ENCODE measurements at regions not wholly inside any gene's neighbourhood (a gene's known extent, or its start where the extent isn't known, plus 50 kb on each side); places are given as distances from the start of the nearest gene placed in this dataset.

DNA sequence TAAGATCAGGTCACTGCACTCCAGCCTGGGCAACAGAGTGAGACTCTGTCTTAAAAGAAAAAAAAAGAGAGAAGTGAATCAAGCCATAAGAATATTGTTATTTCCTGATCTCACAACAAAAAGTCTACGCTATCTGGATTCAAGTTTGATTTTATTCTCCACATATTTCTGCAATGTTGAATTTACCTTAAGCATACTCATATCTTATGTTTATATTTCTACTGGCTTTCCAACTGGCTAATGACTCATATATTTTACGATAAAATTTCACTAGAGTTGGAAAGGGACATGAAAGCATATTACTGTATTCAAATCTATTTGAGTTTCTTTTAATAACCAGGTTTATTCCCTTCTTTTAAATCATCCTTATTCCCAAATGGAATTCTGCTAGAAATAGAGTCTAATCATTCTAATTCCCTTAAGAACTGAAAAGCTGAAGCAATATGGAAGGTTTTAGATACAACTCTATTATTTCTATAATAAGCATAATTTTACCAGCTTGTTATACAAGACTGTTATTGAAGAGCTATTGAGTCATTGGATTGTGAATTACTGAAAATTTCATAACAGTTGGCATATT lies 276.9 kb upstream of the HS3ST5 start:
- Histone ChIP-seq H3K4me3 (ENCODE audit: low read length) (no peak overlapping the region), H3K9me3 (ENCODE audit: control insufficient read depth, insufficient read depth, low read length) (no peaks in the 10 kb centered on the region), H3K9me2 (replicated peaks; ENCODE audit: control insufficient read depth, low read length) (no peaks in the 10 kb centered on the region), H3K27me3 (ENCODE audit: control insufficient read depth, low read length) (0 out of 2 replicates have a peak, but pooled peaks cover 3% of the 10 kb centered on the region), H3K36me3 (ENCODE audit: control insufficient read depth, low read length) (no peaks in the 10 kb centered on the region), H3K4me1 (ENCODE audit: control insufficient read depth, low read length) (no peaks in the 10 kb centered on the region), H3K79me2 (ENCODE audit: control insufficient read depth, low read length) (no peaks in the 10 kb centered on the region), H3K27ac (ENCODE audit: low read depth, low read length) (no peak overlapping the region), H4K20me1 (ENCODE audit: control insufficient read depth, insufficient read depth, low read depth, low read length) (no peaks in the 10 kb centered on the region), H3K4me2 (ENCODE audit: low read length) (no peak overlapping the region), H3F3A (ENCODE audit: control insufficient read depth, insufficient read depth) (no peaks in the 10 kb centered on the region)
- no peak for TF ChIP-seq EZH2phosphoT487 (IDR thresholded peaks at IDR 0.05; ENCODE audit: borderline replicate concordance, low read length)
- no peak for TF ChIP-seq CTCF (IDR thresholded peaks at IDR 0.05; ENCODE audit: low read depth, low read length, poor library complexity, severe bottlenecking)

- no peaks in the 10 kb centered on the region for H3K4me1 ChIP-seq (ENCODE audit: control insufficient read depth, low read length)
- no peaks in the 10 kb centered on the region for H4K20me1 ChIP-seq (ENCODE audit: control insufficient read depth, insufficient read depth, low read depth, low read length)
- no peaks in the 10 kb centered on the region for H3K79me2 ChIP-seq (ENCODE audit: control insufficient read depth, low read length)
- H3K9me3 ChIP-seq (ENCODE audit: control insufficient read depth, insufficient read depth, low read length), result no peaks in the 10 kb centered on the region
- H3K27me3 ChIP-seq (ENCODE audit: control insufficient read depth, low read length), result no peaks in the 10 kb centered on the region
- no peaks in the 10 kb centered on the region for H3K36me3 ChIP-seq (ENCODE audit: control insufficient read depth, low read length)
- TF ChIP-seq EZH2phosphoT487 (IDR thresholded peaks at IDR 0.05; ENCODE audit: borderline replicate concordance, low read length) (no peak), CTCF (IDR thresholded peaks at IDR 0.05; ENCODE audit: low read depth, low read length, poor library complexity, severe bottlenecking) (no peak)
- no peak overlapping the region for H3K27ac ChIP-seq (ENCODE audit: low read depth, low read length)
- H3K4me3 ChIP-seq (ENCODE audit: low read length), result no peak overlapping the region
- no peak overlapping the region for H3K4me2 ChIP-seq (ENCODE audit: low read length)
- H3F3A ChIP-seq (ENCODE audit: control insufficient read depth, insufficient read depth), result no peaks in the 10 kb centered on the region
- H3K9me2 ChIP-seq (replicated peaks; ENCODE audit: control insufficient read depth, low read length), result no peaks in the 10 kb centered on the region
Measured at GRCh38 chr6:114611696-114612095, 268.9 kb upstream of the HS3ST5 start.

DNA sequence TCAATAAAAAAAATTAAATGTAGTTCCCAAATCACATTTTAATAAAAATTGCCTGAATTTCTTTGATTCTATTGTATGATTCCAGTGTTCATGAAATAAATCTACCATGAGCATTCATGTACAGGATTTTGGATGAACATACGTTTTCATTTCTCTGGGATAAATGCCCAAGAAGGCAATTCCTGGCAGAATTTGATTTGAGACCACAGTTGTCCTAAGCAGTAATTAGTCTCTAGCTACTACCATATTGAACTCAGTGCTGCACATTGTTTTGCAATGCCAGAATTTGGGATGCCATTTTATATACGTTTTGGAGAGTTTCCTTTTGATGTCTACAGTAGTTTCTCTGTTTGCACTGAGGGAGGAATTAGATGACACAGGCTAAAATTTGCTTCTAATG lies 265.3 kb upstream of the HS3ST5 start:
- Histone ChIP-seq H3F3A (ENCODE audit: control insufficient read depth, insufficient read depth) (no peaks in the 10 kb centered on the region), H3K9me2 (replicated peaks; ENCODE audit: control insufficient read depth, low read length) (no peaks in the 10 kb centered on the region), H3K27ac (ENCODE audit: low read depth, low read length) (no peak overlapping the region), H3K4me3 (ENCODE audit: low read length) (no peak overlapping the region), H3K36me3 (ENCODE audit: control insufficient read depth, low read length) (no peaks in the 10 kb centered on the region), H3K4me1 (ENCODE audit: control insufficient read depth, low read length) (no peaks in the 10 kb centered on the region), H3K79me2 (ENCODE audit: control insufficient read depth, low read length) (no peaks in the 10 kb centered on the region), H3K4me2 (ENCODE audit: low read length) (no peak overlapping the region), H4K20me1 (ENCODE audit: control insufficient read depth, insufficient read depth, low read depth, low read length) (no peaks in the 10 kb centered on the region), H3K9me3 (ENCODE audit: control insufficient read depth, insufficient read depth, low read length) (no peaks in the 10 kb centered on the region), H3K27me3 (ENCODE audit: control insufficient read depth, low read length) (no peaks in the 10 kb centered on the region)
- no peak for TF ChIP-seq CTCF (IDR thresholded peaks at IDR 0.05; ENCODE audit: low read depth, low read length, poor library complexity, severe bottlenecking)
- no peak for TF ChIP-seq EZH2phosphoT487 (IDR thresholded peaks at IDR 0.05; ENCODE audit: borderline replicate concordance, low read length)
